Activated effector memory CD4-positive, alpha-beta T cell treated with anti-CD3 and anti-CD28 coated beads, Interleukin-2, amount 50 U/mL, for 16 hours (primary cell): ENCODE measurements at regions not wholly inside any gene's neighbourhood (a gene's known extent, or its start where the extent isn't known, plus 50 kb on each side); places are given as distances from the start of the nearest gene placed in this dataset.

Source experiments
- DNase-seq: peaks from one replicate; pipeline ENCODE4 v3.0.0-alpha.2; 2020

DNA sequence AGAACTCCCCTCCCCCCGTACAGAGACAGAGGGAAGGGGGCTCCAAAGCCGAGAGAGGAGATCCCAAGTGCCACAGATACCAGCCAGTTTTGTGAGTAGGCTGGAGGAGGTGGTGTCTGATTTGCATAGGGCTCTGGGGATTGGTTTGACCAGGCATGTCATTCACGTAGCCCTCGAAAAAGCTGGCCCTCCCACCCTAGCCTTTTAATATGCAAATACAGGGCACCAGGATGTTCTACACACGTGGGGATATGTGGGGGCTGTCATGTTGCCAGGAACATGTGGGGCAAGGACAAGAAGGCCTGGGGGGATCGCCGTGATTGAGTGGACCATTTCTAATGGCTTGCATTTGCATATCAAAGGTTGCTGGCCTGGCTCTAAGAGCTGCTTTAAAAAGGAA lies 272.9 kb downstream of the PPP1R2C start:
- DNase-seq: no peak

GRCh38 chrX:42499620-42500019 lies 278.3 kb downstream of the PPP1R2C start:
- no peak for DNase-seq

- no peak for DNase-seq
Measured at GRCh38 chrX:42497356-42497755, 280.6 kb downstream of the PPP1R2C start.

DNA sequence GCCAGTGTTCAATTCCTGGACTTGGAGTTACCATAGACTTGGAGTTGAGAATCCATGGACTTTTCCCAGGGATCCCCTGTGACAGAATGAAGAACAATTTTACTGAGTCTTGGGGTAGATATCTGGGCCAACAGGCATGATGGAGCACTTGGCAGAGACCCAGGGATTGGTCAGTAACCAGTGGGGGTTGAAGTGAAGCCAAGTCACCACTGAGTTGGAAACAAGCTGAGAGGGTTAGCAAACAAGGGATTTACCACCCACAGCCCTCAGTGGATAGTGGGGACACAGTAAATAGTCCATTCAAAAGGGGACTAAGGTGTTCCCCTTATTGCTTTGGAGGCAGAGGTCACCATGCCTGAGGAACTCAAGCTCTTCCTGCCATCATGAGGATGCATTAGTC lies 281.7 kb downstream of the PPP1R2C start:
- DNase-seq: no peak

DNA sequence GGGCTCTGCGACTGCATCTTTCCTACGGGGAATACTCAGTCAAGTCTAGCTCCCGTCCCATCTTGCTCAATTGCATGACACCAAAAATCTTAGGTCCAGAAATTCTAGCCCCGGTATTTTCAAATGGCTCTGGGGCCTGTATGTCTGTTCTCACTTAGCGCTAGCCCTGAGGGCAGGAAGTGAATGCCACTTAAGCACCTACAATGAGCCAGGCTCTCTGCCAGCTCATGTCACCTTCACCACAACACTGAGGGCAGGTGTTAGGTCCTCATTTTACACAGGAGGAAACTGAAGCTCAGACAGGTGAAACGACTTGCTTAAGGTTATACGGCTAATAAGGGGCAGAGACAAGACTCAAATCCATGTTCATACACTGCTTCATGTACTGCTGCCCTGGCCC lies 282.8 kb downstream of the PPP1R2C start:
- no peak for DNase-seq

DNA sequence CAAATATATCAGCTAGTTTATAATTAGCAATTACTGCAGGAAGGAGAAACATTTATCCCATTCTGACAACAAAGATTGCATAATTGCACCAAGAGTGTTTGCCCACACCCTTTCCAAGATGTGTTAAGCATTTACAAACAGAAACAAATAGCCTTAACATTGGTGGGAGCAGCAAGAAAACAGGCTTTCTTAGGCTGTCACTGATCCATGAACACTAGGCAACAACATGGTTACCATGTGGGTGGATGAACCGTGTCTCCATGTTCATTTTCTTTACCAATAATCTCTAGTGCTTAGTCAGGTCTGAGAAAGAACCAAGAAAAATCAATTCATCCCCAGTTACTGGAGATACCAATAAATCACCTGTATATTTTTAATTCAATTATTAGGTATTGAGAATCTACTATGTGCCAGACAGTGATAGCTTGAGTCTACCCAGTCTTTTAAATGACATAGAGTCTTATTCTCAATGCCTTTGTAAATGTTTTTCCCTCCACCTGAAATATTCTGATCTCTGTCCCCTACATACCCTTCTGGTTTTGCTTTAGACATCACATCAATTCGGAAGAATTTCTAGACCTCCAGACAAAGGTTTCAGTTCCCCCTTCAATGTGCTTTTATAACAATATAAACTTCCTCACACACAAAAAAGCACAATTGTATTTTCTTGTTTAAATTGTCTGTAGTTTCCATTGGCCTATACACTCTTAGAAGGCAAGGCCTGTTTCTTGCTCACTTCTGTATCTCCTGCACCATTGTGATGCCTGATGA lies 286.6 kb downstream of the PPP1R2C start:
- no peak for DNase-seq

- no peak for DNase-seq
Measured at GRCh38 chrX:42490111-42490510, 287.9 kb downstream of the PPP1R2C start.

GRCh38 chrX:42485601-42486000 lies 292.4 kb downstream of the PPP1R2C start:
- DNase-seq: no peak

GRCh38 chrX:42484233-42484632 lies 293.7 kb downstream of the PPP1R2C start:
- DNase-seq: no peak

DNA sequence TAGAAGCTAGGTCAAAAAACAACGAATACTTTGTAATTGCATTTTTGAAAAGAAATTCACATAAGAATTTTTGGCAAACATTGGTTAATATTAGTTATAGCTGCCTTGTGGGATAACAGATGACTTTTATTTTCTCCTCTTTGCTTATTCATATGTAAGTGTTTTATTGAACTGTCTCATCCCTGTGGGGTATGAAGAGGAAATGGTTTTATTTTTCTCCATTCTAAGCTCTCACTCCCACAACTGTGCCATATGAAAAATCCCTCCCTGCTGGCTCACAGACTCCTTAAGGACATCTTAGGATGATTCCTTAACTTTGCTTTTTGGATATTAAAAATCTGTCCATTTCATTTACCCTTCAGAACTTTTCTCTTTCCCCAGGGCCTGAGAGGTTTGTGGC lies 300.6 kb downstream of the PPP1R2C start:
- DNase-seq: no peak

- no peak for DNase-seq
Measured at GRCh38 chrX:42472727-42473126, 305.2 kb downstream of the PPP1R2C start.

- no peak for DNase-seq
Measured at GRCh38 chrX:42466332-42467046, 311.5 kb downstream of the PPP1R2C start.

DNA sequence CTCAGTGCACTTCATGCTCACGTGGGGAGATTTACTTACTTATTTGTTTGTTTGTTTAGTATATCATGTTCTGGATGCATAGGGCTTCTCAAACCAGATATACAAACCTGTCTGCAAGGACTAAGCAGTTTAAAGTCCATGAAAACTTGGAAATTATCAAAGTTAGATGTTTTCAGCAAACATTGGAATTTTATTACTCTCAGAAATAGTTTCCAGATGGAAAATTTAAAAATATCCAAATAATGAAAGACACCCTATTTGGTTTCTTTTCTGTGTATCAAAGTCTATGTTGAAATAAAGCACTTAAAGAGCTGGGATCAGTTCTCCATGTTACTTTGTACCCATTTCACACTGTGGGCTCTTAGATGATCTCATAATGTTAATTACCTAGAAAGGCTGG lies 312.1 kb downstream of the PPP1R2C start:
- DNase-seq: no peak

DNA sequence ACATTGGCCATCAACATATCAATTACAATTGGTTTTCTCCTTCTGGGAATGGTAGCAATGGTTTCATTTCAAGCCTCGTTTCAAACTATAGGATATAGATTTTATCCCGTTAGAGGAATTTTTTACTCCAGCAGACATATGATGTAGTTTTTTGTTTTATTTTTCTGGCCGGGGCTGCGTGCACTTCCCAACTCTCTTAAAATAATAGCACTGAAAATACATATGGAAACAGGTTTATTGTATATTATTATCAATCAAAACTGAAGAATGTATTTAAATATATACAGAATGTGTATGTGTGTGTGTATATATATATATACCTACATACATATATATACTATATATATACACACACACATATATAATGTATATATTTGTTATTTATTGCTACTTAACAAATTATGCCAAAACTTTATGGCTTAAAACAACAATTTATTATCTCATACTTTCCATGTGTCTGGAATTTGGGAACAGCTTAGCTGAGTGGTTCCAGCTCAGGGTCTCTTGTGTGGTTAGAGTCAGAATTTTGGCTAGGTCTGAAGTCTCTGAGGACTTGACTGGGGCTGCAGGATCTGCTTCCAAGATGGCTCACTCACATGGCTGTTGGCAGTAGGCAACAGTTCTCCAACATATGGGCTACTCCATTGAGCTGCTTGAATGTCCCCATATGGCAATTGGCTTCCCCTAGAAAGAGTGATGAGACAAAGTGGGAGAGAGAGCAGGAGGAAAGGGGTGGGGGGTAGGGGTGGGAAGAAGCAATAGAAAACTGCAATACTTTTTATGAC lies 314.1 kb downstream of the PPP1R2C start:
- DNase-seq: no peak

GRCh38 chrX:42462917-42463316 lies 315.0 kb downstream of the PPP1R2C start:
- DNase-seq: no peak

- no peak for DNase-seq
Measured at GRCh38 chrX:42460706-42461105, 317.3 kb downstream of the PPP1R2C start.

GRCh38 chrX:42459735-42460134 lies 318.2 kb downstream of the PPP1R2C start:
- DNase-seq: no peak

- DNase-seq: no peak
Measured at GRCh38 chrX:42456176-42456700, 321.7 kb downstream of the PPP1R2C start.

- DNase-seq: no peak
Measured at GRCh38 chrX:42450228-42450627, 327.7 kb downstream of the PPP1R2C start.

DNA sequence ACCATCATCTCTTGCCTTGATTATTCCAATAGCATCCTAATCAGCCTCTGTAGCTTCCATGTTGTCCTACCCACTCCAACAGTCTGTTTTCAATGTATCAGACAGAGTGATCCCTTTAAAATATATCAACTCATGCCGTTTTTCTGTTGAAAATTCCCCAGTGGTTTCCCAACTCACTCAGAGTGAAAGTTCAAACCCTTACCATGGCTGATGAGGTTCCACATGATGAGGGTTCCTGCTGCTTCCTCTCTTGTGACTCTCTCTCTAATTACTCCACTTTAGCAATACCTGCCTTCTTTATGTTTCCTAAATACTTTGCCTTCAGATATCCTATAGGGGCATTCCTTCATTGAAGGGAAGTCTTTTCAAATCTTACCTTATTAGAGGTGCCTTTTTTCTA lies 334.7 kb downstream of the PPP1R2C start:
- DNase-seq: no peak

GRCh38 chrX:42442745-42443144 lies 335.2 kb downstream of the PPP1R2C start:
- no peak for DNase-seq

- DNase-seq: no peak
Measured at GRCh38 chrX:42437211-42437610, 340.8 kb downstream of the PPP1R2C start.

- DNase-seq: no peak
Measured at GRCh38 chrX:42434458-42435166, 343.4 kb downstream of the PPP1R2C start.
